BLaER1 treated with 17β-estradiol and CSF1 and Interleukin-3, amounts not matched to agents 10 nM and 100 nM (cell line): ENCODE measurements at regions not wholly inside any gene's neighbourhood (a gene's known extent, or its start where the extent isn't known, plus 50 kb on each side); places are given as distances from the start of the nearest gene placed in this dataset.
A peak's percentile ranks its signal among the peaks of the same experiment; 100 is the strongest.
"Not testable (repeated sequence)": the region's sequence is repeated elsewhere in the genome, so short reads cannot be mapped to it uniquely, and the experiment has no call there.

Experiments
- H3K27ac ChIP-seq, 11 experiments: shearing (Covaris generic); formaldehyde crosslinking; 2 replicates each; pipeline ENCODE4 v1.8.1; 2022
- H3K27me3 ChIP-seq, 11 experiments: shearing (Covaris generic); formaldehyde crosslinking; 2 replicates each; pipeline ENCODE4 v1.8.1; 2022
- H3K36me3 ChIP-seq, 11 experiments: shearing (Covaris generic); formaldehyde crosslinking; 2 replicates each; pipeline ENCODE4 v1.8.1; 2022
- H3K4me1 ChIP-seq, 10 experiments: shearing (Covaris generic); formaldehyde crosslinking; 2 replicates each; pipeline ENCODE4 v1.8.1; 2022
- H3K4me2 ChIP-seq, 11 experiments: shearing (Covaris generic); formaldehyde crosslinking; 2 replicates each; pipeline ENCODE4 v1.8.1; 2022
- H3K4me3 ChIP-seq, 10 experiments: shearing (Covaris generic); formaldehyde crosslinking; 2 replicates each; pipeline ENCODE4 v1.8.1; 2022
- H3K9ac ChIP-seq, 11 experiments: shearing (Covaris generic); formaldehyde crosslinking; 2 replicates each; pipeline ENCODE4 v1.8.1; 2022
- H3K9me3 ChIP-seq, 11 experiments: shearing (Covaris generic); formaldehyde crosslinking; replicated peaks in 1 of 11; 2 replicates each; pipeline ENCODE4 v1.8.1; 2022
- H4K20me1 ChIP-seq, 11 experiments: shearing (Covaris generic); formaldehyde crosslinking; 2 replicates each; pipeline ENCODE4 v1.8.1; 2022
- Cebpa-rat ChIP-seq, 11 experiments: shearing (Covaris generic); IDR thresholded peaks; 2 replicates each; pipeline ENCODE4 v1.8.1; 2022

DNA sequence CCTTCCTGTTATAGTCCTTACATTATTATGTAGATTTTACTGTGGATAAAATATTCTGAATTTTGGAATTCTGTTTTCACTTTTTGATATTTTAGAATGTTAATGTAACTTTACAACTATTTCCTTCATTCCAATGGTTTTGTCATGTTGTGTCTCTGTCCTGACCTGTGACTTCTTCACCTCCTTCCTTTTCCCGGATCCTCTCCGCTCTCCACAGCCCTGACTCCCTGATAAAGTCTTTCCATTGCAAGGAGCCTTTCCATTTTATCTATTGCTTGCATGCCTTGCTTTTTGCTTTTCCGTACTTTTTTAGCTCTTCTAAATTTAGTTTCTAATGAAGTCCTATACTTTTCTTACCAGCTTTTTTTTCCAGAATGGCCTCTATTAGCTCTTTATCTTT lies 117.6 kb upstream of the ARRDC3 start:
- no peak overlapping the region for H3K9ac ChIP-seq
- H4K20me1 ChIP-seq = no peaks in the 10 kb centered on the region
- no peaks in the 10 kb centered on the region for H3K27me3 ChIP-seq
- no peak overlapping the region for H3K27ac ChIP-seq
- H3K4me3 ChIP-seq = no peak overlapping the region
- no peak for TF ChIP-seq Cebpa-rat (IDR thresholded peaks at IDR 0.05)
- H3K9me3 ChIP-seq = no peaks in the 10 kb centered on the region
- no peaks in the 10 kb centered on the region for H3K4me1 ChIP-seq
- H3K4me2 ChIP-seq = no peak overlapping the region
- no peaks in the 10 kb centered on the region for H3K36me3 ChIP-seq

DNA sequence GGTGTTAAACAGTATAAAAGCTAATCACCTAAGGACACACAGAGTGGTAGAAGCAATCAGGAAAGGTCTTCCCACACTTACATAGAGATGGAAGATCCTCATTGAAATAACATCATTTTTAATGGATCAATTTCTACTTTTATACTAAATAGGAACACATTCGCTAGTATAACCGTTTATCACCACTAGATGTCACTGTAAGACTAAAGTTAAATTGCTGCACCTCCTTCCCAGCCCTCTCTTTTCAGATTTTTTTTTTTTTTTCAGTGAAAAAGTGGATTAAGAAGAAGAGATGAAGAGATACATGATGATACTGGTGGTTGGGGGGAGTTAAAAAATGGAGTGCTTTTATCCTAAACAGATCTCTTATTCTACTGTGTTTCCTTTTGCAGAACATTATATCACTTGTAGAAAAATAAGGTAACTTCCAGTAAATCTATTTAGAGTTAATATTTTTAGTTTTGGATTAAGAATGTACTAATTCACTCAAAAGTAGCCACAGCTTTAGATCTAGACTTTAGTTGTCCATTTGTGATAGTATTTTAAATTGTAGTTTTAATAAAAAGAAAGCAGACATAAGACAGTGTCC lies 116.9 kb upstream of the ARRDC3 start:
- H3K36me3 ChIP-seq = no peaks in the 10 kb centered on the region
- no peak for TF ChIP-seq Cebpa-rat (IDR thresholded peaks at IDR 0.05)
- H3K4me2 ChIP-seq = no peak overlapping the region
- no peaks in the 10 kb centered on the region for H3K9me3 ChIP-seq
- H3K4me1 ChIP-seq = peaks cover 0 to 2% (median 0%) of the 10 kb centered on the region in 10 experiments; a peak in 1 of 20 replicates
- H3K27me3 ChIP-seq = no peaks in the 10 kb centered on the region
- no peak overlapping the region for H3K27ac ChIP-seq
- H4K20me1 ChIP-seq = no peaks in the 10 kb centered on the region
- H3K9ac ChIP-seq = no peak overlapping the region
- H3K4me3 ChIP-seq = no peak overlapping the region

DNA sequence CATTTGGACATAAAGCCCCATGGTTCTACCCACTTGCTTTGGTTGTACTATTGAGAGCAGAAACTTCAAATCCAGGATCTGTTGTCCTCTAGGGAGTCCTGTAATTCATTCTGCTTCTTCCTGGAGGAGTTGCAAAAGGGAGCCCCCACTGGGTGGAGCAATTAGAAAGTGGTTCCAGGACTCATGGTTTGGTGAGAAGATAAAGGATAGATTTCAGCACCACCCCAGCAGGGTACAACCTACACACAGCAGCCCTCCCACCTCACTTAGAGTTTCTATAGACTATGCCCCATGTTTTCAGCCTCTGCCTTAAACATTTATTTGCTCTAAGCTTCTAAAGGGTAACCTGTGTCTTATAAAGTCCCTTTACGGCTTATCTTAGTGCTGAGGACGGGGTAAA lies 112.6 kb upstream of the ARRDC3 start:
- H4K20me1 ChIP-seq = no peaks in the 10 kb centered on the region
- H3K4me3 ChIP-seq = no peak overlapping the region
- no peak overlapping the region for H3K9ac ChIP-seq
- no peak for TF ChIP-seq Cebpa-rat (IDR thresholded peaks at IDR 0.05)
- no peak overlapping the region for H3K4me2 ChIP-seq
- no peak overlapping the region for H3K27ac ChIP-seq
- no peaks in the 10 kb centered on the region for H3K9me3 ChIP-seq
- H3K4me1 ChIP-seq = peaks cover 0 to 30% (median 0%) of the 10 kb centered on the region in 10 experiments; a peak in 6 of 20 replicates
- no peaks in the 10 kb centered on the region for H3K36me3 ChIP-seq
- no peaks in the 10 kb centered on the region for H3K27me3 ChIP-seq

GRCh38 chr5:91494447-91494996 lies 111.4 kb upstream of the ARRDC3 start:
- H3K9me3 ChIP-seq = no peaks in the 10 kb centered on the region
- peak overlapping the region in 3 of 11 experiments; percentile 39 to 62 (median 44); a peak in 6 of 22 replicates for H3K4me2 ChIP-seq
- no peak overlapping the region for H3K4me3 ChIP-seq
- H3K9ac ChIP-seq = no peak overlapping the region
- no peak overlapping the region for H3K27ac ChIP-seq
- H3K36me3 ChIP-seq = no peaks in the 10 kb centered on the region
- no peaks in the 10 kb centered on the region for H4K20me1 ChIP-seq
- no peaks in the 10 kb centered on the region for H3K27me3 ChIP-seq
- peaks cover 0 to 30% (median 0%) of the 10 kb centered on the region in 10 experiments; a peak in 6 of 20 replicates for H3K4me1 ChIP-seq
- no peak for TF ChIP-seq Cebpa-rat (IDR thresholded peaks at IDR 0.05)

- no peaks in the 10 kb centered on the region for H4K20me1 ChIP-seq
- H3K27ac ChIP-seq = no peak overlapping the region
- TF ChIP-seq Cebpa-rat (IDR thresholded peaks at IDR 0.05) = no peak
- no peaks in the 10 kb centered on the region for H3K27me3 ChIP-seq
- H3K36me3 ChIP-seq = no peaks in the 10 kb centered on the region
- peaks cover 0 to 30% (median 0%) of the 10 kb centered on the region in 10 experiments; a peak in 6 of 20 replicates for H3K4me1 ChIP-seq
- no peak overlapping the region for H3K4me3 ChIP-seq
- no peak overlapping the region for H3K9ac ChIP-seq
- peak overlapping the region in 1 of 11 experiments; percentile 30; a peak in 1 of 22 replicates for H3K4me2 ChIP-seq
- no peaks in the 10 kb centered on the region for H3K9me3 ChIP-seq
These were observed 110.0 kb upstream of the ARRDC3 start for GRCh38 chr5:91493086-91493485.

DNA sequence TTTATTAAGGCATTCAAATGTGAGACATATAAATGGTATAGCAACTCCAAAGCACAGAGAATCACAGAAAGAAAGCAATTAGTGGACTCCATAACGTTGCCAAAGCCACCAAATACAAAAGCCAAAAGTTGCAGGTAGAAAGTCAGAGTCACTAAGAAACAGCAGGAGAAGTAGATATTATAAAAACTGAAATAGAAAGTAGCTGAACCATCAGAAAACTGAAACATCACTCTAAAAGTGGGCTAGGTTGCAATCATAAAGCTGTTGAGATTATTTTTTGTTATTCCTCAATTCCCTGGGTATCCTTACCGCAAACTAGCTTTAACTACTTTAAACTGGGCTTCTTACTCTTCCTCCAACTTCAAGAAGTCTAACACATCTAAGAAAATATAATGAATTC lies 108.1 kb upstream of the ARRDC3 start:
- Histone ChIP-seq H3K27me3 (no peaks in the 10 kb centered on the region), H3K36me3 (no peaks in the 10 kb centered on the region), H3K27ac (no peak overlapping the region), H3K4me3 (no peak overlapping the region), H3K9me3 (no peaks in the 10 kb centered on the region), H3K9ac (no peak overlapping the region), H4K20me1 (no peaks in the 10 kb centered on the region), H3K4me2 (peak overlapping the region in 1 of 11 experiments; percentile 9; a peak in 1 of 22 replicates), H3K4me1 (peaks cover 0 to 37% (median 0%) of the 10 kb centered on the region in 10 experiments; a peak in 6 of 20 replicates)
- TF ChIP-seq Cebpa-rat (IDR thresholded peaks at IDR 0.05) = no peak

DNA sequence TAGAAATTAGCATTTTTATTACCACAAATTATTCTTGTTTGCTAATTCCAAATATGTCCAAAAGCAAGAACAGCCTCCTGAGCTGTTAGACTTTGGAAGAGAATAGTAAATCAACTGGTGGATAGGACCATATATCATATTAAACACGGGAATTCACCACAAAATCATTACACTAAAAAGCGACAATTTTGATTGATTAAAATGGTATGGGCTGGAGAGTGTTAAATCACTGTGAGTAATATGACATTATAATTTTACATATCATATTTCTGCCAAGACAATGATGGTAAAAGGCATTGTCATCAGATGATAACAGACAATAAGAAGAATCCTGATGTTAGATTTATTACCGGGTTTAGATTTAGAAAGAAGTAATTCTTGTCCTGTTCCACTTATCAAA lies 107.2 kb upstream of the ARRDC3 start:
- no peak overlapping the region for H3K27ac ChIP-seq
- no peak for TF ChIP-seq Cebpa-rat (IDR thresholded peaks at IDR 0.05)
- peaks cover 0 to 39% (median 0%) of the 10 kb centered on the region in 10 experiments; a peak in 6 of 20 replicates for H3K4me1 ChIP-seq
- H3K27me3 ChIP-seq = no peaks in the 10 kb centered on the region
- no peaks in the 10 kb centered on the region for H3K9me3 ChIP-seq
- no peaks in the 10 kb centered on the region for H4K20me1 ChIP-seq
- no peak overlapping the region for H3K9ac ChIP-seq
- H3K4me3 ChIP-seq = no peak overlapping the region
- no peaks in the 10 kb centered on the region for H3K36me3 ChIP-seq
- no peak overlapping the region for H3K4me2 ChIP-seq

GRCh38 chr5:91487420-91487819 lies 104.3 kb upstream of the ARRDC3 start:
- no peaks in the 10 kb centered on the region for H3K9me3 ChIP-seq
- no peaks in the 10 kb centered on the region for H3K27me3 ChIP-seq
- no peak overlapping the region for H3K4me3 ChIP-seq
- peaks cover 0 to 15% (median 0%) of the 10 kb centered on the region in 10 experiments; a peak in 2 of 20 replicates for H3K4me1 ChIP-seq
- no peak overlapping the region for H3K27ac ChIP-seq
- no peak overlapping the region for H3K9ac ChIP-seq
- H3K36me3 ChIP-seq = no peaks in the 10 kb centered on the region
- H4K20me1 ChIP-seq = no peaks in the 10 kb centered on the region
- TF ChIP-seq Cebpa-rat (IDR thresholded peaks at IDR 0.05) = no peak
- H3K4me2 ChIP-seq = no peak overlapping the region

DNA sequence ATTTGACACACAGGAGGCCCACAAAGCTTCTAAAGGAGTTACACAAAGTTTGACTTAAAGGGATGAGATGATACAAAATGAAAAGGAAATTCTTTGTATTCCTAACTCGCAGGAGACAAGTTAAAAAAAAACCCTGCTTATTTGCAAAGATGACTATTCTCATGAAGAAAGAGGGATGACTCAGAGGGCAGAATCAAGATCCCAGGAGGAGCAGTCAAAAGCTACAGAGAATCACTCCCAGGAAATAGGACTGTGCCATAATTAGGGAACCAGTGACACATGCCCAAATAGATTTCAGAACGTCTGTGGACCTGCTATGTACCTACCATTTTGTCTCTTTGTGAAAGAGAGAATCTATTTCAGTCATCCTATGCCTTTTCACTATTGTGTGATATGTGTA lies 103.5 kb upstream of the ARRDC3 start:
- Histone ChIP-seq H3K27ac (no peak overlapping the region), H3K4me1 (peaks cover 0 to 15% (median 0%) of the 10 kb centered on the region in 10 experiments; a peak in 2 of 20 replicates), H3K36me3 (no peaks in the 10 kb centered on the region), H4K20me1 (no peaks in the 10 kb centered on the region), H3K9ac (no peak overlapping the region), H3K4me2 (peak overlapping the region in 3 of 11 experiments; percentile 0 to 43 (median 6); a peak in 3 of 22 replicates), H3K27me3 (no peaks in the 10 kb centered on the region), H3K4me3 (no peak overlapping the region), H3K9me3 (no peaks in the 10 kb centered on the region)
- TF ChIP-seq Cebpa-rat (IDR thresholded peaks at IDR 0.05) = no peak

DNA sequence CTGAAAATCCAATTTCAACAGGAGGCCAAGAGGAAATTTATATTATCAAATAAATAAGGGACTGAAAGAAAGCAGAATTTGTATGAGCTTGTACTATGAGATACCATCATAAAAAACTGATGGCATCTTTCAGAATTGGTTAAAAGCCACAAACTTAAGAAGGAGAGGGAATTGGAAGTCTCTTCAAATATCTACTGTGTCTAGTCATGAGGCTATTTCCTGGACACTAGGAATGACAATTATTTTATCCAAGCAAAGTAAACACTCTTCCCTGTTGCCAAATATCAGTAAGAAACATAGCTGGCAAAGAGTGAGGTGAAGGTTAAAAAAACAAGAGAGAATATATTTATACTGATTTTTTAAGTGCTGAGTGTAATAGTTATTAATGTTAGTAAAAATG lies 101.5 kb upstream of the ARRDC3 start:
- Histone ChIP-seq H4K20me1 (no peaks in the 10 kb centered on the region), H3K4me2 (no peak overlapping the region), H3K9ac (no peak overlapping the region), H3K4me1 (peaks cover 0 to 9% (median 0%) of the 10 kb centered on the region in 10 experiments; a peak in 1 of 20 replicates), H3K4me3 (no peak overlapping the region), H3K27ac (no peak overlapping the region), H3K9me3 (no peaks in the 10 kb centered on the region), H3K27me3 (no peaks in the 10 kb centered on the region), H3K36me3 (no peaks in the 10 kb centered on the region)
- TF ChIP-seq Cebpa-rat (IDR thresholded peaks at IDR 0.05) = no peak

DNA sequence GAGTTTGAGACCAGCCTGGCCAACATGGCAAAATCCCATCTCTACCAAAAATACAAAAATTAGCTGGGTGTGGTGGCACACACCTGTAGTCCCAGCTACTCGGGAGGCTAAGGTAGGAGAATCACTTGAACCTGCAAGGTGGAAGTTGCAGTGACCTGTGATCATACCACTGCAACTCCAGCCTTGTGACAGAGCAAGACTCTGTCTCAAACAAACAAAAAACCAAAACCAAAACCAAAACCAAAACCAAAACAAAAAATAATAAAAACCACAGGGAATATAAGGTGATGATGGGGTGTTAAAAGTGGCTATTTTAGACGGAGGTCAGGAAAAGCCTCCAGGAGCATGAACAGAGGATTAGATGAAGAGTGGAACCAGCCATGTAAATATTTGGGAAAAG lies 96.3 kb upstream of the ARRDC3 start:
- H3K9ac ChIP-seq, H3K4me3 ChIP-seq, H3K36me3 ChIP-seq, H3K27ac ChIP-seq, H3K4me1 ChIP-seq, H4K20me1 ChIP-seq, H3K9me3 ChIP-seq, H3K27me3 ChIP-seq: not testable (repeated sequence)
- peak overlapping the region in 5 of 11 experiments; percentile 3 to 15 (median 9); a peak in 4 of 22 replicates for H3K4me2 ChIP-seq
